MM.1S (cell line): ENCODE measurements at regions not wholly inside any gene's neighbourhood (a gene's known extent, or its start where the extent isn't known, plus 50 kb on each side); places are given as distances from the start of the nearest gene placed in this dataset.
"Not testable (repeated sequence)": the region's sequence is repeated elsewhere in the genome, so short reads cannot be mapped to it uniquely, and the experiment has no call there.

ENCODE experiments used
- DNase-seq: peaks from one replicate; pipeline ENCODE4 v3.0.0-alpha.2; 2015
- H2AFZ ChIP-seq: fragments of 300-600 bp; sonication (generic); 2 replicates; pipeline ENCODE4 v1.6.0; 2016; ENCODE audit warnings: antibody characterized with exemption, low read length
- H3F3A ChIP-seq: fragments of 300-600 bp; sonication (generic); 2 replicates; pipeline ENCODE4 v1.6.1; 2016; ENCODE audit warnings: mild to moderate bottlenecking, antibody characterized with exemption, low read length, moderate library complexity, mixed read lengths; ENCODE audit not compliant: insufficient read depth
- H3K27ac ChIP-seq: fragments of 300-600 bp; sonication (generic); 2 replicates; pipeline ENCODE4 v1.5.1; 2016; ENCODE audit warnings: mild to moderate bottlenecking, low read length
- H3K27me3 ChIP-seq: fragments of 300-600 bp; sonication (generic); replicated peaks from 2 replicates; pipeline ENCODE4 v1.6.0; 2016; ENCODE audit warnings: low read length; ENCODE audit not compliant: insufficient read depth
- H3K36me3 ChIP-seq: fragments of 300-600 bp; sonication (generic); replicated peaks from 2 replicates; pipeline ENCODE4 v1.6.1; 2016; ENCODE audit warnings: mild to moderate bottlenecking, low read length, mixed read lengths; ENCODE audit not compliant: insufficient read depth
- H3K4me1 ChIP-seq: fragments of 300-600 bp; sonication (generic); 2 replicates; pipeline ENCODE4 v1.6.1; 2016; ENCODE audit warnings: low read length, mixed read lengths
- H3K4me2 ChIP-seq: fragments of 300-600 bp; sonication (generic); 2 replicates; pipeline ENCODE4 v1.6.0; 2016; ENCODE audit warnings: low read depth, low read length
- H3K4me3 ChIP-seq: fragments of 300-600 bp; sonication (generic); 2 replicates; pipeline ENCODE4 v1.5.1; 2016; ENCODE audit warnings: low read length, mixed read lengths
- H3K79me2 ChIP-seq: fragments of 300-600 bp; sonication (generic); 2 replicates; pipeline ENCODE4 v1.6.1; 2016; ENCODE audit warnings: mixed run types, low read length, mixed read lengths
- H3K9ac ChIP-seq: fragments of 300-600 bp; sonication (generic); 2 replicates; pipeline ENCODE4 v1.6.1; 2016; ENCODE audit warnings: low read length, mixed read lengths
- H3K9me2 ChIP-seq: fragments of 300-600 bp; sonication (generic); replicated peaks from 2 replicates; pipeline ENCODE4 v1.6.1; 2016; ENCODE audit warnings: mild to moderate bottlenecking, low read length, mixed read lengths; ENCODE audit not compliant: insufficient read depth
- H3K9me3 ChIP-seq: fragments of 300-600 bp; sonication (generic); replicated peaks from 2 replicates; pipeline ENCODE4 v1.6.1; 2016; ENCODE audit warnings: mild to moderate bottlenecking, low read length, mixed read lengths; ENCODE audit not compliant: insufficient read depth
- H4K20me1 ChIP-seq: fragments of 300-600 bp; sonication (generic); 2 replicates; pipeline ENCODE4 v1.6.1; 2016; ENCODE audit warnings: mild to moderate bottlenecking, low read length, moderate library complexity, mixed read lengths; ENCODE audit not compliant: insufficient read depth
- EZH2 ChIP-seq: fragments of 300-600 bp; sonication (generic); optimal IDR thresholded peaks from 2 replicates; pipeline ENCODE3; 2017; ENCODE audit warnings: low read depth, mild to moderate bottlenecking, antibody characterized with exemption, low read length, mixed read lengths
- EZH2phosphoT487 ChIP-seq: fragments of 300-600 bp; sonication (generic); IDR thresholded peaks from 2 replicates; pipeline ENCODE4 v1.6.1; 2018; ENCODE audit warnings: antibody characterized with exemption, low read length
- TF ChIP-seq, protein P1 (sequence below): fragments of 300-600 bp; sonication (generic); IDR thresholded peaks from 2 replicates; pipeline ENCODE4 v1.5.1; 2016; ENCODE audit warnings: antibody characterized with exemption, low read length, mixed read lengths

GRCh38 chr6:159418997-159419396 is 249.8 kb downstream of the FNDC1 start:
- H3K27me3 ChIP-seq, result no peaks in the 10 kb centered on the region
- TF ChIP-seq EZH2, result no peak
- no peak overlapping the region for H3K9ac ChIP-seq
- no peaks in the 10 kb centered on the region for H3K79me2 ChIP-seq
- no peak overlapping the region for H3K4me3 ChIP-seq
- no peak for DNase-seq
- H3K36me3 ChIP-seq, result no peaks in the 10 kb centered on the region
- no peak overlapping the region for H3K4me2 ChIP-seq
- H2AFZ ChIP-seq, result no peak overlapping the region
- no peaks in the 10 kb centered on the region for H3K9me2 ChIP-seq
- no peaks in the 10 kb centered on the region for H3K9me3 ChIP-seq
- H4K20me1 ChIP-seq, result no peaks in the 10 kb centered on the region
- no peaks in the 10 kb centered on the region for H3F3A ChIP-seq
- no peaks in the 10 kb centered on the region for H3K4me1 ChIP-seq
- no peak overlapping the region for H3K27ac ChIP-seq

DNA sequence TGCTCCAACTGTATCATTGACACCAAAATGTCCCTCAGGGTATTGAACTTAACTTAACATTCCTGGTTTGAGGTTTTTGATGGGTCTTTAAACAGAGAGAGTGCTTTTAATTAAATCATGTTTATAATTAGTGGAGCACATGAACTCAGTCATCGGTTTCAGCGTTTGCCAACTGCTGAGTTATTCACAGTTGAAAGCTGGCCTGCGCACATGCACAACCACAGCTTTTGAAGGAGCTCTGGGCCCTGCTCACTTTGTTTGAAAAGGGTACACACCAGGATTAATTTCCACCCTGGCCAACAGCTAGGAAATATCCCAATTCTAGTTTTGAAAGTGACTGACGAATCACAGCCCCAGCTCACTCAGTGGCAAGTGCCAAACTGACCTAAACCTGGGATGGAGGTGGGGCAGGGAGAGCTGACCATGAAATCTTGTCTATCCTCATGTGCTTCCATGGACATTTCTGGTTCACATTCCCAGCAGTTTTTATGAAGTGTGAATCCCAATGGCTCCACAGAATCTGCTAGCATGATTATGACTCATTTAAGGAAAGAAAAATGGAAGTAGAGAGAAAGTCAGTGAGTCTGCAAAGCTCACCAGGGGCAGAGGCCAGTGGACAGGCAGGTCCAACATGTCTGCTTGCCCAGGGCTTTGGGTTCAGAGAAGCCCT is 247.8 kb downstream of the FNDC1 start:
- H3K79me2 ChIP-seq, result no peaks in the 10 kb centered on the region
- no peak overlapping the region for H2AFZ ChIP-seq
- H4K20me1 ChIP-seq, result no peaks in the 10 kb centered on the region
- H3K9me2 ChIP-seq, result no peaks in the 10 kb centered on the region
- no peak overlapping the region for H3K4me3 ChIP-seq
- no peak overlapping the region for H3K4me2 ChIP-seq
- H3K9ac ChIP-seq, result no peak overlapping the region
- no peaks in the 10 kb centered on the region for H3K9me3 ChIP-seq
- no peak overlapping the region for H3K27ac ChIP-seq
- DNase-seq, result no peak
- no peaks in the 10 kb centered on the region for H3K36me3 ChIP-seq
- TF ChIP-seq EZH2phosphoT487 (no peak), EZH2 (no peak)
- TF ChIP-seq, protein P1, sequence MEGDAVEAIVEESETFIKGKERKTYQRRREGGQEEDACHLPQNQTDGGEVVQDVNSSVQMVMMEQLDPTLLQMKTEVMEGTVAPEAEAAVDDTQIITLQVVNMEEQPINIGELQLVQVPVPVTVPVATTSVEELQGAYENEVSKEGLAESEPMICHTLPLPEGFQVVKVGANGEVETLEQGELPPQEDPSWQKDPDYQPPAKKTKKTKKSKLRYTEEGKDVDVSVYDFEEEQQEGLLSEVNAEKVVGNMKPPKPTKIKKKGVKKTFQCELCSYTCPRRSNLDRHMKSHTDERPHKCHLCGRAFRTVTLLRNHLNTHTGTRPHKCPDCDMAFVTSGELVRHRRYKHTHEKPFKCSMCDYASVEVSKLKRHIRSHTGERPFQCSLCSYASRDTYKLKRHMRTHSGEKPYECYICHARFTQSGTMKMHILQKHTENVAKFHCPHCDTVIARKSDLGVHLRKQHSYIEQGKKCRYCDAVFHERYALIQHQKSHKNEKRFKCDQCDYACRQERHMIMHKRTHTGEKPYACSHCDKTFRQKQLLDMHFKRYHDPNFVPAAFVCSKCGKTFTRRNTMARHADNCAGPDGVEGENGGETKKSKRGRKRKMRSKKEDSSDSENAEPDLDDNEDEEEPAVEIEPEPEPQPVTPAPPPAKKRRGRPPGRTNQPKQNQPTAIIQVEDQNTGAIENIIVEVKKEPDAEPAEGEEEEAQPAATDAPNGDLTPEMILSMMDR, result no peak
- H3F3A ChIP-seq, result no peaks in the 10 kb centered on the region
- H3K4me1 ChIP-seq, result no peaks in the 10 kb centered on the region
- no peaks in the 10 kb centered on the region for H3K27me3 ChIP-seq

DNA sequence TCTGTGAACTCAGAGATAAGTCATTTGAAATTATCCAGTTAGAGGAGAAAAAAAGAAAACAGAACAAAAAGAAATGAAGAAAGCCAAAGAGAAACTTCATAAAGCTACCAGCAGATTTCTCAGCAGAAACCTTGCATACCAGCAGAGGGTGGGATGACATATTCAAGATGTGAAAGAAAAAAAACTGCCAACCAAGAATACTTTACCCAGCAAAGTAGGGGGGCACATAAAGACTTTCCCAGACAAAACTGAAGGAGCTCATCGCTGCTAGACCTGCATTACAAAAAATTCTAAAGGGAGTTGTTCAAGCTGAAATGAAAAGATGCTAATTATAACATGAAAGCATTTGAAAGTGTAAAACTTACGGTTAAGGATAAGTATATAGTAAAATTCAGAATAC is 246.3 kb downstream of the FNDC1 start:
- Histone ChIP-seq H3K4me3 (no peak overlapping the region), H3K9me2 (no peaks in the 10 kb centered on the region), H3K4me2 (no peak overlapping the region), H3K9ac (no peak overlapping the region), H3F3A (no peaks in the 10 kb centered on the region), H3K4me1 (no peaks in the 10 kb centered on the region), H3K27ac (no peak overlapping the region), H3K79me2 (no peaks in the 10 kb centered on the region), H3K27me3 (no peaks in the 10 kb centered on the region), H3K36me3 (no peaks in the 10 kb centered on the region), H2AFZ (no peak overlapping the region), H3K9me3 (no peaks in the 10 kb centered on the region), H4K20me1 (no peaks in the 10 kb centered on the region)
- no peak for TF ChIP-seq EZH2
- TF ChIP-seq, protein P1, result no peak
- no peak for TF ChIP-seq EZH2phosphoT487
- no peak for DNase-seq

- Histone ChIP-seq H3K79me2 (no peaks in the 10 kb centered on the region), H4K20me1 (no peaks in the 10 kb centered on the region), H3K27ac (no peak overlapping the region), H3K9me3 (no peaks in the 10 kb centered on the region), H3K9me2 (no peaks in the 10 kb centered on the region), H3K9ac (no peak overlapping the region), H3F3A (no peaks in the 10 kb centered on the region), H3K4me1 (no peaks in the 10 kb centered on the region), H2AFZ (no peak overlapping the region), H3K36me3 (no peaks in the 10 kb centered on the region), H3K27me3 (no peaks in the 10 kb centered on the region), H3K4me3 (no peak overlapping the region), H3K4me2 (no peak overlapping the region)
- TF ChIP-seq, protein P1, result no peak
- no peak for TF ChIP-seq EZH2
- no peak for DNase-seq
Observed at GRCh38 chr6:159414711-159415110, 245.5 kb downstream of the FNDC1 start.

GRCh38 chr6:159407211-159407780 is 238.1 kb downstream of the FNDC1 start:
- not testable (repeated sequence) for DNase-seq, H3K9me2 ChIP-seq, H3K9me3 ChIP-seq, H3K4me2 ChIP-seq, H3K27me3 ChIP-seq, H4K20me1 ChIP-seq, H3K4me1 ChIP-seq, H3K36me3 ChIP-seq, H3F3A ChIP-seq, H3K27ac ChIP-seq, H3K4me3 ChIP-seq, H3K79me2 ChIP-seq, H3K9ac ChIP-seq, H2AFZ ChIP-seq
